ENCODE measurements at regions not wholly inside any gene's neighbourhood (a gene's known extent, or its start where the extent isn't known, plus 50 kb on each side); places are given as distances from the start of the nearest gene placed in this dataset.

DNA sequence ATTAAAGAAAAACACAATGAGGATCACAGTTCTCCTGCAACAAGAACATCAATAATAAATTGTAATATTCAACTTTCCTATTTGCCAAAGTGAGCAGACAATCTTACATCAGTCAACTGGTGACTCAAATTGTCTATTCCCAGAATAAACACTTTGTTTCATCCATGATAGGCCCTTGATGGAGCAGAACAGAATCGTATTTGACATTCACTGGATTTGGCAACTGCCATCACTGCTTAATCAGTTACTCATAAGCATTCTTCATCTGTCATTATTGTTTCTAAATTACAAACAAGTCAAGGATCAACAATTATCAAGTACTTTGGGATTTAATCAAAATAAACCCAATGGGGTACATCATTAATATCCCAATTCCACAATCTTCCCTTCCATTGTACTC is 398.4 kb downstream of the GABRG2 start:
- TF ChIP-seq GATA2 (IDR thresholded peaks at IDR 0.05; ENCODE audit: low read depth, low read length) (no peak), GATA3 (IDR thresholded peaks at IDR 0.05; ENCODE audit: low read depth, low read length) (no peak)

All from SH-SY5Y (cell line).